Thoracic aorta (tissue), 2 donors: ENCODE measurements at regions not wholly inside any gene's neighbourhood (a gene's known extent, or its start where the extent isn't known, plus 50 kb on each side); places are given as distances from the start of the nearest gene placed in this dataset.
"Not testable (repeated sequence)": the region's sequence is repeated elsewhere in the genome, so short reads cannot be mapped to it uniquely, and the experiment has no call there.

ENCODE experiments used
- ATAC-seq: fragments of 150-250 bp; one replicate; pipeline ENCODE4 v1.8.0; 2017; ENCODE audit warnings: low read depth; ENCODE audit not compliant: insufficient number of reproducible peaks, low FRiP score
- DNase-seq: peaks from one replicate; pipeline ENCODE4 v3.0.0-alpha.2; 2020; ENCODE audit warnings: low spot score
- H3K27ac ChIP-seq, 2 donors: fragments of 200-600 bp; sonication (generic); 1 replicate in 1 of 2; 2 replicates in 1 of 2; pipeline ENCODE4 v1.5.1; 2016; ENCODE audit warnings: mild to moderate bottlenecking in 2 of 2, moderate library complexity in 2 of 2
- H3K27me3 ChIP-seq: fragments of 200-600 bp; sonication (generic); replicated peaks from 2 replicates; pipeline ENCODE4 v1.6.0; 2016; ENCODE audit warnings: mild to moderate bottlenecking; ENCODE audit not compliant: insufficient read depth
- H3K36me3 ChIP-seq: fragments of 200-600 bp; sonication (generic); one replicate; pipeline ENCODE4 v1.5.1; 2016
- H3K4me1 ChIP-seq, 2 donors: fragments of 200-600 bp; sonication (generic); 1 replicate in 1 of 2; 2 replicates in 1 of 2; pipeline versions ENCODE4 v1.5.1 to v1.6.0; 2016; ENCODE audit warnings: low read depth in 2 of 2, mild to moderate bottlenecking in 1 of 2; ENCODE audit not compliant: control insufficient read depth in 1 of 2
- H3K4me3 ChIP-seq: fragments of 200-600 bp; sonication (generic); 2 replicates; pipeline ENCODE4 v1.5.1; 2016; ENCODE audit warnings: mild to moderate bottlenecking
- H3K9me3 ChIP-seq: fragments of 200-600 bp; sonication (generic); 2 replicates; pipeline ENCODE4 v1.5.1; 2016

- not testable (repeated sequence) for ATAC-seq, H3K36me3 ChIP-seq, H3K27ac ChIP-seq, H3K9me3 ChIP-seq, DNase-seq, H3K27me3 ChIP-seq, H3K4me1 ChIP-seq, H3K4me3 ChIP-seq
Observed at GRCh38 chr21:6072691-6073090, 4448.7 kb upstream of the TPTE start.

GRCh38 chr21:6073993-6074705 lies 4447.2 kb upstream of the TPTE start:
- DNase-seq, H3K36me3 ChIP-seq, ATAC-seq, H3K9me3 ChIP-seq, H3K4me3 ChIP-seq, H3K4me1 ChIP-seq, H3K27me3 ChIP-seq, H3K27ac ChIP-seq: not testable (repeated sequence)

- not testable (repeated sequence) for H3K9me3 ChIP-seq, H3K27ac ChIP-seq, H3K27me3 ChIP-seq, H3K4me1 ChIP-seq, H3K36me3 ChIP-seq, H3K4me3 ChIP-seq, DNase-seq, ATAC-seq
Observed at GRCh38 chr21:6074935-6075334, 4446.4 kb upstream of the TPTE start.

DNA sequence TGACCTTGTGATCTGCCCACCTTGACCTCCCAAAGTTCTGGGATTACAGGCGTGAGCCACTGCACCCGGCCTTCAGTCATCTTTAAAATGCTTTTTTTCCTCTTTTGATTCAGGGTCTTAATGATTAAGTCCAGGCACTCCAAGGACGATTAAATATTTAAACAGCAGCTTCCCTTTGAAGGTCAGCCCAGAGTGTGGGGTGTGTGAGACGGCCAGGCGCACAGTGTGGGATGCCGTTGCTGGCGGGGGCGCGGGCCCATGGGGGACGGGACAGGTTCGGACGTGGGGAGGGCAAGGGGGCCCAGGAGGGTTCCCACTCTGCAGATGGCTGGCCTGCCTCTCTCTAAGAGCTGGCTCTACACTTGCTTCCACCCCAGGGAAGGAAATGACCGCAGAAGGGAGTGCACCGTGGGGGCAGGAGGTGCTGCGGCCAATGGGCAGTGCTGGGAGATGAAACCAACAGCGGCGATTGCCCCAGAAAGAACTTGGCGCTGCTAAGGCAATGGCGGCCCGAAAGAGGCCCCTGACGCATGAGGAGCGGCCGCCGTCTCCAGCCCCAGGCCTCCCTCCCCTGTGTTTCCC lies 4445.7 kb upstream of the TPTE start:
- H3K27me3 ChIP-seq, H3K4me3 ChIP-seq, H3K9me3 ChIP-seq, H3K36me3 ChIP-seq, ATAC-seq, H3K27ac ChIP-seq, DNase-seq, H3K4me1 ChIP-seq: not testable (repeated sequence)

- not testable (repeated sequence) for ATAC-seq, H3K27ac ChIP-seq, DNase-seq, H3K27me3 ChIP-seq, H3K9me3 ChIP-seq, H3K4me1 ChIP-seq, H3K36me3 ChIP-seq, H3K4me3 ChIP-seq
Observed at GRCh38 chr21:6077358-6077757, 4444.0 kb upstream of the TPTE start.

DNA sequence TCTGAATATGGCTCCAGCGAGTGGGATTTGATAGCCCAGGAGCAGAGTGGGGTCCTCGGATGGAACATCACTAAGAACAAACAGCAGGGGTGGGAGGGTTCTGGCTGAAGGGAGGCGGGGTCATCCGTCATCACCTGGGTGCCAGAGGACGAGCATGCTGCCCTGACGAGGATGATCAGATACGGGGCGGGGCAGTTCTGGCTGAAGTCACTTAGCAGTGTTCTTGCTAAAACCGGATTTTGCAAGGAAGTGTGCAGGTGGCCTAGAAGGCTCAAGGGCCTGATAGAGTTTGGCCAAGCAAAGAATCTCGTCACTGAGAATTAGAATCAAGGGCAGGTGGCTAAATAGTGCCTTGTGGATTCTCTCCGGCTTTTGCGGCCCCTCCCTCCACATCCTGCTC lies 4442.5 kb upstream of the TPTE start:
- H3K27ac ChIP-seq, H3K4me3 ChIP-seq, H3K27me3 ChIP-seq, H3K4me1 ChIP-seq, H3K9me3 ChIP-seq, H3K36me3 ChIP-seq, ATAC-seq, DNase-seq: not testable (repeated sequence)

DNA sequence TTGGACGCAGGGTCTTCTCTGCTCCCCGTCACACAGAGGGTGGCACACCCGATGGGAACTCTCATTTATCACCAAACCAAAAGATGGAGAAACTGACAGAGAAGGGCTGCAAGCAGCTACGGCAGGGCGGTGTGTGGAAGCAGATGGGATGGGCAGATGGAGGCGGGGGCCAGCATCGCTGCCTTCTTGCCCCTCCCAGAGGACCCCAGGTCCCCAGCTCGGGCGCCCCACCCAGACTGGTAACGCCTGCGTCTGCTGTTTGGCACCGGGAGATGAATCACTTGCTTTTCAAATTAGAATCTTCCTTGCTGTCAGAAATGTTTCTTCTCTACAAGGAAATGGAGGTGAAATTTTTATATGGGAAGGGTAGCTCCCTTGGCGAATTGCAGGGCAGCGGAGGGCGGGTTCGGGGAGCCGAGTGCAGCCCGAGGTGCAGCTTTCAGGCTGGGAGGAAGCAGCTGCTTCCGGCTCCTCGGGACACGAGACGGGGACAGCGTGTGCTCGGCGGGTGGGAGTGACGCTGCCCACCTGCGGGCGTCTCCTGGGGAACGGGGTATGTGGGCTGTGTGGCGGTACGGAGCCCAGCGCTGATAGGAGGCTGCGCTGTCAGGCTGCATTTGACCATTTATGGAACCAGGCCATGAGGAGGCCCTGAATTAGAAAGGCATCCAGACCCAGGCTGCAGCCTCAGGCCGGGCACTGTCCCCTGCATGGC lies 4440.3 kb upstream of the TPTE start:
- not testable (repeated sequence) for H3K4me3 ChIP-seq, H3K27ac ChIP-seq, H3K9me3 ChIP-seq, H3K4me1 ChIP-seq, H3K27me3 ChIP-seq, ATAC-seq, H3K36me3 ChIP-seq, DNase-seq

DNA sequence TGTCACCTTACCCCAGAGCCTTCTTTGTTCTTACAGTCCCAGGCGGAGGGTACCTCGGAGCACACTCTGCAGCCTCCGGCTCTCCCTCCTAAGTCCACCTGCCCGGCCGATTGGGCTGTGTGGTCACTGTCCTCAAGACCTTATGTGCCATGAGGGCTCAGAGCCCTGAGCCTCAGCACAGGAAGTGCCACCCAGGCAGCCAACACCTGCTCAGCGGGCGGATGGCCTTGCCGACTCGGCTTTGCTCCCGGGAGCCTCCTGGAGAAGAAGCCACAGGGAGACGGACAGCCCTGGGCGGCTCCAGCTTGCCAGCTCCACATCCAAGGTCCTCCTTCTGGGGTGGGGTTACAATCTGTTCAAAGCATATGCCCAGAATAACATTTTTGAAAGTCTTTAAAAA lies 4439.2 kb upstream of the TPTE start:
- ATAC-seq, H3K9me3 ChIP-seq, H3K4me3 ChIP-seq, H3K27me3 ChIP-seq, H3K27ac ChIP-seq, H3K36me3 ChIP-seq, H3K4me1 ChIP-seq, DNase-seq: not testable (repeated sequence)

GRCh38 chr21:6083574-6084120 lies 4437.7 kb upstream of the TPTE start:
- not testable (repeated sequence) for H3K27ac ChIP-seq, H3K36me3 ChIP-seq, H3K9me3 ChIP-seq, ATAC-seq, H3K4me1 ChIP-seq, H3K27me3 ChIP-seq, H3K4me3 ChIP-seq, DNase-seq

- not testable (repeated sequence) for H3K36me3 ChIP-seq, H3K27me3 ChIP-seq, ATAC-seq, H3K9me3 ChIP-seq, H3K27ac ChIP-seq, H3K4me1 ChIP-seq, DNase-seq, H3K4me3 ChIP-seq
Observed at GRCh38 chr21:6086038-6086437, 4435.3 kb upstream of the TPTE start.

- not testable (repeated sequence) for H3K27ac ChIP-seq, ATAC-seq, DNase-seq, H3K27me3 ChIP-seq, H3K9me3 ChIP-seq, H3K4me1 ChIP-seq, H3K36me3 ChIP-seq, H3K4me3 ChIP-seq
Observed at GRCh38 chr21:6087579-6088178, 4433.7 kb upstream of the TPTE start.

GRCh38 chr21:6090286-6090908 lies 4431.0 kb upstream of the TPTE start:
- H3K36me3 ChIP-seq, ATAC-seq, H3K4me1 ChIP-seq, H3K27me3 ChIP-seq, DNase-seq, H3K27ac ChIP-seq, H3K9me3 ChIP-seq, H3K4me3 ChIP-seq: not testable (repeated sequence)
